ENCODE measurements at regions not wholly inside any gene's neighbourhood (a gene's known extent, or its start where the extent isn't known, plus 50 kb on each side); places are given as distances from the start of the nearest gene placed in this dataset.

DNA sequence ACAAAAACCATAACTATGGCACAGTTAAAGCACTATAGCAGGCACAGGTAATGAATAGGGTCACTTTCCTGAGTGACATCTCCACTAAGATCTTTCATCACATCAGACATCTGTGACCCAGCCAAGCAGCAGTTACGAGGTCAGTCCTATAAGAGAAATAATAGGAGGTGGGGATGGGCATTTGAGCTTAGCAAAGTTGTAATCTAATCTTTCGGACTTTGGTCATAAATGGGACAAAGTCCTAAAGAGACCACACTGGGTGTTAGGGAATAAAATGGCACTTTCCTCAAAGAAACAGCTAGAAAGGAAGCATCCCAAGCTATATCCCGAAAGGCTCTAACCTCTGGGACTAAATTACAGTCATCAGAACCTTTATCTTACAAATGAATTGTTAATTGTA is 432.2 kb downstream of the PIK3R1 start:
- TF ChIP-seq POLR2A (IDR thresholded peaks at IDR 0.05; ENCODE audit: low read depth, low read length) (no peak), POLR2AphosphoS5 (IDR thresholded peaks at IDR 0.05; ENCODE audit: low read depth, low read length) (no peak), TAF1 (IDR thresholded peaks at IDR 0.05; ENCODE audit: borderline replicate concordance, low read depth, low read length) (no peak)

All from GM12892 (cell line).